ENCODE measurements at regions not wholly inside any gene's neighbourhood (a gene's known extent, or its start where the extent isn't known, plus 50 kb on each side); places are given as distances from the start of the nearest gene placed in this dataset.

DNA sequence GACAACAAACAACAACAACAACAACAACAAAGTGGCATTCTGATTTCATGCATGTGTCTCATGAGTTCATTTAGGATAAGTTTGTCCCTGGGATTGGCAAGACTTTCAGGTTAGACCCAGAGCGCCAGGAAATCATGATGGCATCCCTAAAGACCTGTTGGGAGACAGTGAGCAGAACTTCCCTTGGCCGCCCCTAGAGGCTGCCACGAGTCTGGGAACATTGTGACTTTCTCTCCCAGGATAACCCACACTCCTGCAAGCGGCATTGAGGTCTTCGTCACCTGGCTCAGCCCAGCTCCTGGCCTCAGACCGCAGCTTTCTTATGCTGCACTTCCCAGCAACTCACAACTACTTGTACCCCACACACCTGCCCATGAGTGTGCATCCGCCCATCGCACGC is 80.5 kb upstream of the RNF32 start:
- WGBS, result 80% methylated on average over 9 of the region's 9 CpGs
- Histone ChIP-seq H3K36me3 (no peaks in the 10 kb centered on the region), H3K27ac (no peak overlapping the region), H3K4me3 (no peak overlapping the region), H3K27me3 (replicated peaks; ENCODE audit: insufficient read depth) (no peaks in the 10 kb centered on the region), H3K4me1 (replicated peaks) (no peaks in the 10 kb centered on the region), H3K9me3 (no peaks in the 10 kb centered on the region)
- intact Hi-C loops (cut with DNase I), result no loop called here
- DNase-seq (ENCODE audit: low spot score), result no peak
- no peak for TF ChIP-seq POLR2A (IDR thresholded peaks at IDR 0.05)
- TF ChIP-seq, protein P1, sequence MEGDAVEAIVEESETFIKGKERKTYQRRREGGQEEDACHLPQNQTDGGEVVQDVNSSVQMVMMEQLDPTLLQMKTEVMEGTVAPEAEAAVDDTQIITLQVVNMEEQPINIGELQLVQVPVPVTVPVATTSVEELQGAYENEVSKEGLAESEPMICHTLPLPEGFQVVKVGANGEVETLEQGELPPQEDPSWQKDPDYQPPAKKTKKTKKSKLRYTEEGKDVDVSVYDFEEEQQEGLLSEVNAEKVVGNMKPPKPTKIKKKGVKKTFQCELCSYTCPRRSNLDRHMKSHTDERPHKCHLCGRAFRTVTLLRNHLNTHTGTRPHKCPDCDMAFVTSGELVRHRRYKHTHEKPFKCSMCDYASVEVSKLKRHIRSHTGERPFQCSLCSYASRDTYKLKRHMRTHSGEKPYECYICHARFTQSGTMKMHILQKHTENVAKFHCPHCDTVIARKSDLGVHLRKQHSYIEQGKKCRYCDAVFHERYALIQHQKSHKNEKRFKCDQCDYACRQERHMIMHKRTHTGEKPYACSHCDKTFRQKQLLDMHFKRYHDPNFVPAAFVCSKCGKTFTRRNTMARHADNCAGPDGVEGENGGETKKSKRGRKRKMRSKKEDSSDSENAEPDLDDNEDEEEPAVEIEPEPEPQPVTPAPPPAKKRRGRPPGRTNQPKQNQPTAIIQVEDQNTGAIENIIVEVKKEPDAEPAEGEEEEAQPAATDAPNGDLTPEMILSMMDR (IDR thresholded peaks at IDR 0.05), result no peak
- no peak for TF ChIP-seq POLR2AphosphoS5 (IDR thresholded peaks at IDR 0.05)

DNA sequence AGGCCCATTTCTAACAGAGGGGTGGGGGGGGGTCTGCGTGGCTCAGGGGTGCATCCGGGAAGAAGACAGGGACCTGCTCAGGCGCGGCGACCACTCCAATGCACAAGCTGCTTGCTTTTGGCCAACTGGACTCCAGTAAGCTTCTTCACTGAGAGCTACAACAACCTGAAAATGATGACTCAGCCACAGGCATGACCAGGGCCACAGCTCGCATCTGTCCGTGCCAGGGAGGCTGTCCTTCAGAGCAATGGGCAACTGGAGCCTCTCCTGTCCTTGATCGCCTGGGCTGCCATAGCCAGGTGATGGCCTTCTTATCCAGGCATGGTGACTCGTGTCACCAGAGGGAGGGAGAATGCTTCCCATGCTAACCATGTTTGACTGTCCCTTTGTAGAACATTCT is 81.6 kb upstream of the RNF32 start:
- WGBS, result 89% methylated on average over 9 of the region's 9 CpGs
- Histone ChIP-seq H3K4me3 (no peak overlapping the region), H3K27ac (no peak overlapping the region), H3K4me1 (replicated peaks) (no peaks in the 10 kb centered on the region), H3K36me3 (no peaks in the 10 kb centered on the region), H3K9me3 (no peaks in the 10 kb centered on the region), H3K27me3 (replicated peaks; ENCODE audit: insufficient read depth) (no peaks in the 10 kb centered on the region)
- TF ChIP-seq, protein P1 (IDR thresholded peaks at IDR 0.05), result no peak
- TF ChIP-seq POLR2AphosphoS5 (IDR thresholded peaks at IDR 0.05) (no peak), POLR2A (IDR thresholded peaks at IDR 0.05) (no peak)
- no peak for DNase-seq (ENCODE audit: low spot score)
- intact Hi-C loops (cut with DNase I), result no loop called here

DNA sequence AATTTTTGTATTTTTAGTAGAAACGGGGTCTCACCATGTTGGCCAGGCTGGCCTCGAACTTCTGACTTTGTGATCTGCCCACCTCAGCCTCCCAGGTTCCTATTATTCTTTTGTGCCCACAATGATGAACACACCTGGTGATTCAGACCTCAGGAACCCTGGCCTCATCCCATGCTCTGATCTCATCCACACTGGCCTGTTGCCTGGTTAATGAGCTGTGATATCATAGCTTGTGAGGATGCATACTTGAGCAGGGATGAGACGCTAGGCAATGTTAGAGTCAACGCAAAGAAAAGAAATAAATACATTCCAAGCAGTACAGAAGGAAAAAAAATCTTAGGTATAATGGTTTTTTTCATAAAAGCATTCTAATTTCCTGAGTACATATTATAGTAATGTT is 82.4 kb upstream of the RNF32 start:
- Histone ChIP-seq H3K27me3 (replicated peaks; ENCODE audit: insufficient read depth) (no peaks in the 10 kb centered on the region), H3K36me3 (no peaks in the 10 kb centered on the region), H3K4me3 (no peak overlapping the region), H3K9me3 (no peaks in the 10 kb centered on the region), H3K27ac (no peak overlapping the region), H3K4me1 (replicated peaks) (no peaks in the 10 kb centered on the region)
- DNase-seq (ENCODE audit: low spot score), result no peak
- WGBS, result 86% methylated on average over 4 of the region's 4 CpGs
- intact Hi-C loops (cut with DNase I), result no loop called here
- TF ChIP-seq, protein P1 (IDR thresholded peaks at IDR 0.05), result no peak
- TF ChIP-seq POLR2A (IDR thresholded peaks at IDR 0.05), result no peak
- no peak for TF ChIP-seq POLR2AphosphoS5 (IDR thresholded peaks at IDR 0.05)

- intact Hi-C loops (cut with DNase I), result no loop called here
- no peak overlapping the region for H3K4me3 ChIP-seq
- no peak for DNase-seq (ENCODE audit: low spot score)
- no peaks in the 10 kb centered on the region for H3K4me1 ChIP-seq (replicated peaks)
- no peaks in the 10 kb centered on the region for H3K36me3 ChIP-seq
- no peaks in the 10 kb centered on the region for H3K9me3 ChIP-seq
- H3K27ac ChIP-seq, result no peak overlapping the region
- WGBS, result 88% methylated on average over 2 of the region's 2 CpGs
- no peaks in the 10 kb centered on the region for H3K27me3 ChIP-seq (replicated peaks; ENCODE audit: insufficient read depth)
- no peak for TF ChIP-seq POLR2AphosphoS5 (IDR thresholded peaks at IDR 0.05)
- no peak for TF ChIP-seq POLR2A (IDR thresholded peaks at IDR 0.05)
- TF ChIP-seq, protein P1 (IDR thresholded peaks at IDR 0.05), result no peak
Observed at GRCh38 chr7:156556083-156556482, 84.5 kb upstream of the RNF32 start.

DNA sequence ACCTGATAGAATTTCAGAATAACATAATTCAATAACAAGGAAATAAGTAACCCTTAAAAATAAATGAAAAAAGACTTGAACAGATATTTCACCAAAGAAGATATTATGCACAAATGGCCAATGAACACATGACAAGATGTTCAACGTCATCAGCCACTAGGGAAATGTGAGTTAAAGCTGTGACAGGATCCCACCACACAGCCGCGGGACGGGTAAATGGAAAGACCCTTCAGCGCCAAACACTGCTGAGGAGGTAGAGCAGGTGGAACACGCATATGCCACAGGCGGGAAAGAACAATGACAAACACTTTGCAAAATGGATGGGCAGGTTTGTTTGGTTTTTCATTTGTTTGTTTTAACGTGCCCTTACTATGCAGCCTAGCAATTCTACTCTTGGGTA is 86.1 kb upstream of the RNF32 start:
- Histone ChIP-seq H3K9me3 (no peaks in the 10 kb centered on the region), H3K36me3 (no peaks in the 10 kb centered on the region), H3K27ac (no peak overlapping the region), H3K27me3 (replicated peaks; ENCODE audit: insufficient read depth) (no peaks in the 10 kb centered on the region), H3K4me3 (no peak overlapping the region), H3K4me1 (replicated peaks) (no peaks in the 10 kb centered on the region)
- WGBS, result 44% methylated on average over 8 of the region's 8 CpGs
- TF ChIP-seq, protein P1 (IDR thresholded peaks at IDR 0.05), result no peak
- TF ChIP-seq POLR2AphosphoS5 (IDR thresholded peaks at IDR 0.05) (no peak), POLR2A (IDR thresholded peaks at IDR 0.05) (no peak)
- no peak for DNase-seq (ENCODE audit: low spot score)
- intact Hi-C loops (cut with DNase I), result no loop called here
